GDM1 (cell line): ENCODE measurements at regions not wholly inside any gene's neighbourhood (a gene's known extent, or its start where the extent isn't known, plus 50 kb on each side); places are given as distances from the start of the nearest gene placed in this dataset.

Experiments
- DNase-seq: peaks from one replicate; lab custom pipeline; 2025; lab: John Stamatoyannopoulos, UW

GRCh38 chr2:58665154-58665553 lies 424.0 kb upstream of the FANCL start:
- no peak for DNase-seq

DNA sequence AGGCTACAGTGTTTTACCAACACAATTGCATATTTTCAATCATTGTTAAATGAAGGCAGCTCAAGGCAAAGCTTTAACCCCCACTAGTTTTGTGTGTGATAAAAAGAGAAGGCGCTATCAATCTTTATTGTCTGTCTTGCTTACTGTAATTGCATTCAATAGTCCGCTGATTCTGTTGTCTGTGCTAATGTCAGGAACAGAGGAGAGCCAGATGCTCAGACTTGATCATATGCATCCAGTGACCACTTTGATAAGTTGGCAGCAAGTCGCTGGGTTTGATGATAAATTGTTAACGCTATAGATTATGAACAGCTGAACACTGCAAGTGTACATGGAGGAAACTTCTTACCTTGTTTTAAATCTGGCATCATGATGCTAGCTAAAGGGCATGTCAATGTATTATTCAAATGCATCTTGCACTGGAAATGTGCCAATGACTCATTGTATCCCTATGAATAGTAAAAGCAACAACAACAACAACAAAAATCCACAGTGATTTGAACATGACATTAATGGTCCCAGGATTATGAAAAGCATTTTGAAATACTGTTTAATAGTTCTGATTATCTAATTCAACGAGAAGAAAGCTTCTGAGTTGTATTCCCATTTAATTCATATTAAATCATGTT lies 423.5 kb upstream of the FANCL start:
- no peak for DNase-seq

- DNase-seq: no peak
Measured at GRCh38 chr2:58660046-58660445, 418.9 kb upstream of the FANCL start.

- DNase-seq: no peak
Measured at GRCh38 chr2:58655152-58655551, 414.0 kb upstream of the FANCL start.

GRCh38 chr2:58651930-58652329 lies 410.8 kb upstream of the FANCL start:
- DNase-seq: no peak

GRCh38 chr2:58650781-58651180 lies 409.7 kb upstream of the FANCL start:
- no peak for DNase-seq

- DNase-seq: no peak
Measured at GRCh38 chr2:58649756-58650155, 408.6 kb upstream of the FANCL start.

- no peak for DNase-seq
Measured at GRCh38 chr2:58645017-58645416, 403.9 kb upstream of the FANCL start.

DNA sequence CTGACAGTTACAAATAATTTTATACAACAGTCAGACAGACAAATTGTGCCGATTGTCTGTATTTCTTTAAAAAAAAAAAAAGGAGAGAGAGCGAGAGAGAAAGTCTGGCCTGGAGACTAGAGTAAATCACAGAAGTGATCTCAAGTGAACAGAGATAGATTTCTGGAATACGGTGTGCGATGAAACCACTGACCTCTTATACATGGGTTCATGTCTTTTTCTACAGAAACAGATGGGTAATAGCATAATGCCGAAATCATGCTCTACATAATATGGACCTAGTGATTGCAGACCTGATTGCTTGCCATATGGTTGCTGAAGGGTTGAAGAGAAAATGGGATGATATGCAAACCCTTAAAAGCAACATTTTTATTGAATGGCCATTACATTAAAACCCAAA lies 403.3 kb upstream of the FANCL start:
- DNase-seq: no peak

GRCh38 chr2:58641001-58641400 lies 399.9 kb upstream of the FANCL start:
- DNase-seq: no peak

DNA sequence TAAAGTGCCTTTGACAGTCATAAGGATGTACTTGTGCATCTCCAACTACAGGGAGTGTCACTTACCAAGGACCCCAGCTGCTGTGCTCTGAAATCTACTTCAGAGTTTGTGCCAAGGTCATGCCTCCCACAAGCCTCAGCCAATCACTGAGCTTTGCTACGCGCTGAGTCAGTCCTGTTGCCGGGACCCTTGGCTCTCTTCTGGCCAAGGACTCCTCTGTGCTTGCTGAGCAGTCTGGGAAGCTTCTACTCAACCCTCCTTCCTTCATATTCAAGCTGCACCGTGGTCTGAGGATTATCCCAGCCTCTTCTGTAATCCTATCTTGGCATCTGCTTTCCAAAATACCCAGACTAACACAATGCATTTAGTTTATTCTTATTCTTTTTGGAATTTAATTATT lies 398.9 kb upstream of the FANCL start:
- no peak for DNase-seq

DNA sequence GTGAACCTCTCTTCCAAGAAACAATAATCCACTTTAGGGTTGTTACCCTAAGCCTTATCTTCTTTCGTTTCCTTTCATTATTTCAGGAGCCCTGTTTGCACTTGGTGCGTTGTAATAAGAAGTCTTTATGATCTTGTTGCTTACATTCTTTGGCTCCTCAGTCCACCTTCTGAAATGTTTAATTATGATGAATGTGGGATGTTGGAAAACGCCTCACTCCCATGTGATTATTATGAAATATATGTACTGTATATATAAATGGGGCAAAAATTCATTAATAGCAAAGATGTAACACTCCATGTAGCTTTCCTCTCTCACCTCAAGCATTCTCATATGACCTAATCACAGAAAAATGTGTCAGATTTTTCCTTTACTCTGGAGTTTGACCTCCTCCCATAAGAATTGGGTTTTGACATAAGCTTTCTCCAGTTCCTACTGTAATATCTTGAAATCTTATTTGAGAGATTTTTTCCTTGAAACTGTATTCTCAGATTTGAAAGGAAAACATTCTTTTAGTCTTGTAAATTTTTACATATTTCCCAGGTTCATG lies 397.2 kb upstream of the FANCL start:
- no peak for DNase-seq

- no peak for DNase-seq
Measured at GRCh38 chr2:58636872-58637271, 395.7 kb upstream of the FANCL start.

- no peak for DNase-seq
Measured at GRCh38 chr2:58635801-58636375, 394.8 kb upstream of the FANCL start.

DNA sequence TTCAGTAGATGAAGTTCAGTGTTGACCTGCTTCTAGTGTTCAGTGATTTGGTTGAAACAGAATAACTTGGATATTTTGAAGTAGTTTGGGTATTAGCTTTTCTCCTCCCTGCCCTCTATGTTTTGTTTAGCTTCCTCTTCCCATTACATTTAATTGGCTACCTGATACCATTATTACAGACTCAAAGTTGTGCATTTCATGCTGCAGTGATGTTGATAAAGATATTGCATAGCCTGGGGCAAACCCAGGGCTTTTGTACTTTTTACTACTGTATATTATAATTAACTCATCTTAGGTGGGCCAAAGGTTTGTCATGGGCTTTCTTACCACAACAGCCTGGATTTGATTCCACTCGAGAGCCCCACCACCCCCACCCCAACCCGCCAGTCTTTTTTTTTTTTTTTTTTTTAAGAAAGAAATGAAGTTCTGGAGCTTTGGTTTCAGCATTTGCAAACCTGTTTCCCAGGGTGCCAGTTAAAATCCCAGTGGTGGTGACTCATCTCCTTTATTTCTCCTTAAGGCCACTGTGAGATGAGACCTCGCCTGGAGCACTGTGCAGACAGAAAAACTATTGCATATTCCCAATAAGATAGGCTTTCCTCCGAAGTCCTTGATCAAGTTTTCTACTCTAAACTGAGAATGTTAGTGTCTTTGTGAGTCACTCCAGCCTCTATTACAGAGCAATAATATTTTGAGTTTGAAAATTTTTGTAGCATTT lies 393.7 kb upstream of the FANCL start:
- no peak for DNase-seq

- DNase-seq: no peak
Measured at GRCh38 chr2:58633613-58634365, 392.7 kb upstream of the FANCL start.

- no peak for DNase-seq
Measured at GRCh38 chr2:58631986-58632385, 390.9 kb upstream of the FANCL start.

DNA sequence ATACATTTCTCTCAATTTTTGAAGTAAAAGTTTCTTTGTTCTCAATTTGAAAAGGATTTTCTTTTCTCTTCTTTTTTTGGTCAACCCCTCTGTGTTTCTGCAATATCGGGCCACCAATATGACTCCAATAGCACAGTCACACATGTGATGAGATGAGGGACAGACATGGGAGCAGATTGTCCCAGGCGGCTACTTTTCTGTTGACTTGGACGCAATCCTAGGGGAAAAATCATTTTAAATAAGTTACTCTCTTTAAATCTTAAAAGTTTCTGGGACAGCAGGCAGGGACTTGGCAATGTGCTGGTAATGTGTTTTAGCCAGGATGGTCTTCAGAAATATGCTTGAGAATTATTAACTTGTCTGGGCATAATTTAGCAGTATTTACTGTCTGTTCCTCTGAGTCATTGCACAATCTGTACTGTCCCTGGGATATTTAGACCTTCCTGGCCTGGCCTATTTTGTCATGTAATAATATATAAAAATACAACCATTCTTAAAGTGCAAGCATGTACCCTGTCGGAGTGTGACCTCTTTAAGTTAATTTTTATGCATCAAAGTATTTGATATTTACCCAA lies 388.5 kb upstream of the FANCL start:
- DNase-seq: no peak

- DNase-seq: no peak
Measured at GRCh38 chr2:58620896-58621295, 379.8 kb upstream of the FANCL start.

DNA sequence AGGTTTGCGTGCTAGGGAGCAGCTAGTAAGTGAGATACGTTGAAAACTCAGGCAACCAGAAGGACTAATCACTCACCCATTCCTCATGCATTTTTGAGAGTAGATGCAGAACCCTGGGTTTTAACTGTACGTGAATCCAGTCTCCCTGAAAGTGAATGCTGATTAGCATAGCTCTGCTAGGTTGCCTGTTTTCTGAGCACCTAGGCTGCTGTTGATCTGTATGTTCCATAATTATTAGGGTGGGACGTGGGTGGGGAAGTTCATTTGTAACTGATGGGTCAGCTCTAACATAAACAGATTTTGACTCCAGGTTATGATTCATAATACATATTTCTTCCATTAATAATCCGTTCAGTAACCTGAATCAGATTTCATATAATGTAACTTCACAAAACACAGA lies 379.0 kb upstream of the FANCL start:
- no peak for DNase-seq

GRCh38 chr2:58616961-58617360 lies 375.8 kb upstream of the FANCL start:
- no peak for DNase-seq

- DNase-seq: no peak
Measured at GRCh38 chr2:58614219-58614618, 373.1 kb upstream of the FANCL start.
